ELR (cell line): ENCODE measurements at regions not wholly inside any gene's neighbourhood (a gene's known extent, or its start where the extent isn't known, plus 50 kb on each side); places are given as distances from the start of the nearest gene placed in this dataset.

Experiments used
- DNase-seq: peaks from one replicate; pipeline ENCODE4 v3.0.0-alpha.2; 2015; ENCODE audit warnings: low read depth

GRCh38 chr12:111174251-111174960 lies 194.5 kb downstream of the PHETA1 start:
- DNase-seq = no peak

DNA sequence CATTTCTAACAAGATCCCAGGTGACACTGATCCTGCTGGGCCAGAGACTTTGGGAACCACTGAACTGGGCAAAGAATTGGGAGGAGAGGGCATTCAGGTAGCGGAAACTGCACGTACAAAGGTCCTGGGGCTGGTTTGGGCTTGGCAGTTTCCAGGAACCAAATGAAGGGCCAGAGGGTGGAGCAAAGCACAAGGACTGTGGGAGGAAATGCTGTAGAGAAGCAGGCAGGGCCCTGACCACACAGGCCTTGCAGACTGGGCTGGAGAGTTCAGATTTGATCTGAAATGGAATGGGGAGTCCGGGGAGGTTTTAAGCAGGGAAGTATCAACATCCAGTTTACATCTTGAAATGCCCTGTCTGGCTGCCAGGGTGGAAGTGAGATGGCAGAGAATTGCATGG lies 195.1 kb downstream of the PHETA1 start:
- no peak for DNase-seq

- DNase-seq = no peak
Observed at GRCh38 chr12:111173391-111173790, 195.5 kb downstream of the PHETA1 start.

DNA sequence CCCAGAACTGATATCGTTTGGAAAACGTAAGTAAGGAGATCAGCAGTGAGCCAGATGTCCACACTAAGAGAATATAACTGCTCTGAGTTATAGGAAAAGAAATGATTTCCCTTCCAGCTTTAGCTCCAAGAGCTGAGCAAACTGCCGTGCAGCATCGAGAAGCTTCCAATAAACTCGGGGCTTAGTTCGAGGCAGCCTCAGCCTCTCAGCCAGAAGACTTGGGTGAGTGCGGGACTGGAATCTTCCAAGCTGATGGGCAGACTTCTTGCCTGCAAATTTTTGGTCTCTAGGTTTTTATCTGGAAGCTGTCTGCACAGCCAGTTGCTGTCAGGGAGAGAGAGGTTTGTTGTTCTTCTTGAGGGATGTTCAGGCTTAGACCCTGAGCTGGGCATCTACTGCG lies 196.1 kb downstream of the PHETA1 start:
- DNase-seq = no peak

DNA sequence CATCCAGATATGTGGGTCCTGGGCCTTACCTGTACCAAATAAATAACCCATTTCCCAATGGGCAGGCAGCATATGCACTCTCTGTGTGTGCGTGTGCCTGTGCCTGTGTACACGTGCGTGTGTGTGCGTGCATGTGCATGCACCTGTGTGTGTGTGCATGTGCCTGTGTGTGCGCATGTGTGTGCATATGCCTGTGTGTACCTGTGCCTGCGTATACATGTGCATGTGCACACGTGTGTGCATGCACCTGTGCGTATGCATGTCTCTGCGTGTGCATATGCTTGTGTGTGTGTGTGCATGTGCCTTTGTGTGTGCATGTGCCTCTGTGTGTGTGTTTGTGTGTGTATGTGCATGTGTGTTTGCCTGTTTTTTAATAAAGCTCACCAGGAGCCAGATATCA lies 197.1 kb downstream of the PHETA1 start:
- DNase-seq = no peak

DNA sequence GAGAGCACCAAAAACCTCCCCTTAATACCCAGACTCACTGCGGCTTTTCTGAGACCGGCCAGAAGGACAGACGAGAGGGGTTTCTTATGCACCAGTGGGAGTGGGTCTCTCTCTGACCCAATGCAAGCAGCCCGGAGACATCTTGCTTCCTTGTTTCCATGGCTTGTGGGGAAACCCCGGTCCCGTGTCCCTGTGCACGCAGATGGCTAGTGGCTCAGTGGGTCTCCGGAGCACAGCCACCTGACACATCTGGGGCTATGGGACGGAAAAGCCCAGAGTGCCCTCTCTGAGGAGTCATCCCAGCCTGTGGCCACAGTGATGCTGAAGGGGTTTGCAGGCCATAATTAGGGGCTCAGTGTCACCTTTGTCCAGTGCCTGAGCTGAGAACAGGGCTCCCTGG lies 197.6 kb downstream of the PHETA1 start:
- DNase-seq = no peak

- DNase-seq = no peak
Observed at GRCh38 chr12:111170543-111170942, 198.4 kb downstream of the PHETA1 start.

GRCh38 chr12:111169456-111169855 lies 199.4 kb downstream of the PHETA1 start:
- DNase-seq = no peak

DNA sequence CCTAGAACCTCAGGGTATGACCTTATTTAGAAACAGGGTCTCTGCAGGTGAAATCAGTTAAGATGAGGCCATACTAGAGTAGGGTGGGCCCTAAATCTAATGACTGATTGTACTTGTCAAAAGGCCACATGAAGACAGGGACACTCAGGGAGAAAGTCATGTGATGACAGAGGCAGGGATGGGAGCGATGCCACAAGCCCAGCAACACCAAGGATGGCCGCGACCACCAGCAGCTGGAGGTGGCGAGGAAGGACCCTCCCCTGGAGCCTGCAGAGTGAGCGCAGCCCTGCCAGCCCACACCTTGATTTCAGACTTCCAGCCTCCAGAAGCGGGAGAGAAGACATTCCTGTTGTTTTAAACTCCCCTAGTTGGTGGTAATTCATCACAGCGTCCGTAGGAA lies 199.9 kb downstream of the PHETA1 start:
- DNase-seq = no peak

DNA sequence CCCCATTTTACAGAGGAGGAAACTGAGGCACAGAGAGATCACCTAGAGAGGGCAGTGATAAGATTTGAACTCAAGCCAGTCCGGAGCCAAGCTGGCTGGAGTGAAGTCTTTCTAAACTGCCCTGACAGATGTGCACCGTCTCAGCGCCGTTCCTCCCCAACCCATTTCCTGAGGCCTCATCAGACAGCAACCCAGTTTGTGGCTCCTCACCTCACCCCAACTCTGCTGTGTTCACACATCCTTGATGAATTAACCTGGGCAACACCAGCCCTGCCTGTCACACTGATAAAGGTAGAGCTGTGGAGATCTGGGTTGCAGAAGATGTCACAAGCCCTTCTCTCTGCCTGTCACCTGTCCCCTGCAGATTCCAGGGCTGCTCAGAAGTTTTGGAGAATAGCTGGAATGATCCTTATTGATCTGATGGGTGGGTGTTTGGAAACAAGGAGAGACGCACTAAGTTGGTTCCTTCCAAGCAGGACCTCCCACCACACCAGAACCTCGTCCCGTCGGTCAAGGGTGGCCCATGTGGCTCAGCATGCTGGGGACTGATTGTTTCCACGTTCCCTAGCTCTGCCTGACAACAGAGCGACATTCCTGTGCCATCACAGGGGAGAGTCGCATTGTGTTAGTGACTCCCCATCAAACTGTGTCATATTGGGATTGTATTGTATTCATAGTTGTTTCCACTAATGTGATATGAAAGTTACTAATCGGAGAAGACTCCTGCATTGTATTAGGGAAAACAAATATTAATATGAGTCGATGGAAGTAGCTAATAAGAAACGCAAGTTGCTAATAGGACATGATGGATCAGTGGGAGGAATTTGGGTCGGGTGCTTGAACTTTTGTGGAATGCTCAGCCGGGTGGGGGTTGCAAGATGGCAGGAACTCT lies 200.6 kb downstream of the PHETA1 start:
- DNase-seq = no peak

GRCh38 chr12:111166779-111167540 lies 201.9 kb downstream of the PHETA1 start:
- DNase-seq = no peak

- DNase-seq = no peak
Observed at GRCh38 chr12:111164833-111165525, 203.9 kb downstream of the PHETA1 start.

GRCh38 chr12:111163422-111163821 lies 205.5 kb downstream of the PHETA1 start:
- DNase-seq = no peak

DNA sequence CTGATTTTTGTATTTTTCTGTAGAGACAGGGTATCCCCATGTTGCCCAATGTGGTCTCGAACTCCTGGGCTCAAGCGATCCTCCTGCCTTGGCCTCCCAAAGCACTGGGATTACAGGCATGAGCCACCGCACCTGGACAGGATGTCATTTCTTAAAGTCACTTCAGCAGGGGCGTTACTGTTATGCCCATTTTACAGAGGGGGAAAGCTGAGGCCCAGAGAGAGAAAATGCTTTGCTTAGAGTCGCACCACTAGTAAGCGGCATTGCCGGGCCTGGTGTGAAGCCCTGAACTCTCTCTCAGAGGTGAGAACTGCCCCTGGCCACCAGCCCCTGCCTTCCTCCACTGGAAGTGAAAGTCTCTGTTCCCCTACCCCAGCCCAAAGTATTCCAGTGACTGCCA lies 207.0 kb downstream of the PHETA1 start:
- no peak for DNase-seq

DNA sequence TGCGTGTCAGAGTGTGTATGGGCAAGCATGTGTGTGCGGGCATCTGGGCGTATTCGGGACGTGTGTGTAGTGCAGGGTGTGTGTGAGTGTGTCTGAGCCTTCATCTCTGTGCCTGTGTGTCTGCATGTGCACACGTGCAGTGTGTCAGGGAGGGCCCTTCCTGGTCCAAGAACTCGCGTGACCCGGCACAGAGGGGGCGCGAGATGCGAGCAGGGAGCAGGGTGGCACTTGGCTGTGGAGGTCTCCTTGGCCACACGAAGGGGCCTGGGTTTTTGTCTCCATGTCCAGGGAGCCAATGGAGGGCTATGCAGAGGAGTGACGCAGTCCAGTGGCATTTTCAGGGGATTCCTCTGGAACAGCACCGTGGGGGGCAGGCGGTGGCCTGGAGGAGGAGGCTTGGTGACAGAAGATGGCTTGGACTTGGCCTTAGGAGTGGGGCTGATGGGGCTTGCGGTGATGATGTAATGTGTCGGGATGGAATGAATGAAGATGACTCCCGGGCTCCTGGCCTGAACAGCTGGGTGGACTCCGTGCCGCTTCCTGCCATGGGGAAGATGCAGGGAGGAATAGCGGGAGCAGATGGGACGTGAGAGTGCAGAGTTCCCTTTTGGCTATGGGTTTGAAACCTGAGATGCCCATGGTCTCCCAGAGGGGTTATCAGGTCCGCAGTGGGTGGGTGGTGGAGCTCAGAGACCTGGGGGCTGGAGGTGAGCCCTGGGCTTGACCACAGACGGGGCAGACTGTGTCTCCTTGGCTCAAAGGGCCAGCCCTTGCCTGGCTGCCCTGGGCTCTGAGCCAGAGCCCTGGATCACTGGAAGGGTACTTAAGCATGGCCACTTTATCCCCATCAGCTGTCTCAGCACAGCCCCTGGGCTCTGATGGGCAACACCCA lies 208.3 kb downstream of the PHETA1 start:
- no peak for DNase-seq

- no peak for DNase-seq
Observed at GRCh38 chr12:111158992-111159391, 209.9 kb downstream of the PHETA1 start.

- no peak for DNase-seq
Observed at GRCh38 chr12:111157486-111157885, 211.4 kb downstream of the PHETA1 start.

DNA sequence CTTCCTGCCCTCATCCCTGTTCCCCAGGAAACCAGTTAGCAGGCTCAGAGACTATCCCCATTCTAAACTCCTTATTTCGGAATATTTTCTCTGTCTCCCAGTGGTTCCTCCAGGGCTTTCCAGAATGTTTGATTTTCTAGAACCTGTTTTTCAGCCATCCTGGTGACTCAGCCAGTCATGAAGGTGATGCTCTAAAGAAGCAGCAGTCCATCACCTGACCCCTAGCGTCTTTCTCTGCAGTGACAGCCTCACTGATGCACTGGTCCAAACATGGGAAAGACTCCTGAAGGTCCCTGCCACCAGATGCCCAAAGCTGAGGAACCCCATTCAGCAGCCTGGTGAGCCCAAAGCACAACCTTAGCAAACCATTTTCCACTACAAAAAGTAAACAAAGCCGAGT lies 212.6 kb downstream of the PHETA1 start:
- no peak for DNase-seq

DNA sequence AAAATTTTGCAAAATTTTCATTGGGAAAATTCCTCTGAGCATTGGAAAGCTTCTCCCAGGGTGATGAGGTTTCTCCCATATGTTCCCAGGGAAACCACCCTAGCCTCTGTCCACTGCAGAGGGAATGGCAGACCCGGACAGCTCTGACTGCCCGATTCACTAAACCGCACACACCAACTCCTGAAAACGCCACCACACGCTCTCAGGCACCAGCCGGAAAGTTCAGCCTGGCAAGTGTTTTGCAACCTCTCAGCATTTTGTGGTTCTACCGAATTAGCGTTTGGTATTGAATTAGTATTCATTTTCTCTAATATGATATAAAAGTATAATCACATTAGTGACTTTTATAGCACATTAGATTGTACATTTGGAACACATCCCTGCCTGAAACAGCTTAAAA lies 213.4 kb downstream of the PHETA1 start:
- DNase-seq = no peak

DNA sequence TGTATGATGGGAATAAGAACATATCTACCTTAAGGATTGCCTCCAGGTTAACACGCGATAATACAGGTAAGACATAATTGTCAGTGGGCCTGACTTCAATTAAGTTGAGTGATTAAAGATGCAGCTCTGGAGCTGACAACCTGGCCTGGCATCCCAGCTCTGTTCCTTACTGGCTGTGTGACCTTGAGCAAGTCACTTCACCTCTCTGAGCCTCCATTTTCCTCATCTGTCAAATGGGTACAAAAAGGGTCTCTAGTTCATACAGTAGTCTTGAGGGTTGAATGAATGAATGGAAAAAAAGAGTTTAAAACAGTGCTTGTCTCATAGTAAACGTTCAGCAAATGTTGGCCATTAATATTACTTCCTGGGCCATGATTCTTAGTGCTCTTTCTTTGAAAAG lies 213.9 kb downstream of the PHETA1 start:
- DNase-seq = no peak
